Skin epidermis (tissue), 12 donors: ENCODE measurements at regions not wholly inside any gene's neighbourhood (a gene's known extent, or its start where the extent isn't known, plus 50 kb on each side); places are given as distances from the start of the nearest gene placed in this dataset.
A peak's percentile ranks its signal among the peaks of the same experiment; 100 is the strongest.
"Not testable (repeated sequence)": the region's sequence is repeated elsewhere in the genome, so short reads cannot be mapped to it uniquely, and the experiment has no call there.

ENCODE experiments used
- H3K27ac ChIP-seq, 21 experiments: fragments of 200-600 bp; sonication (generic) in 11 of 21; one replicate each; pipeline ENCODE4 v1.5.0; 2020; ENCODE audit warnings: mild to moderate bottlenecking in 3 of 21, inconsistent platforms in 2 of 21, moderate library complexity in 2 of 21
- H3K4me3 ChIP-seq, 7 experiments: fragments of 200-600 bp; sonication (generic) in 2 of 7; one replicate each; pipeline ENCODE4 v1.5.0; 2020; ENCODE audit warnings: inconsistent platforms in 2 of 7, mild to moderate bottlenecking in 2 of 7, moderate library complexity in 1 of 7

- Histone ChIP-seq H3K27ac (no peak overlapping the region), H3K4me3 (no peak overlapping the region)
These were observed 80.8 kb upstream of the METRNL start for GRCh38 chr17:82998637-82999036.

- Histone ChIP-seq H3K4me3 (no peak overlapping the region), H3K27ac (no peak overlapping the region)
These were observed 78.7 kb upstream of the METRNL start for GRCh38 chr17:83000738-83001137.

- H3K27ac ChIP-seq = no peak overlapping the region
- H3K4me3 ChIP-seq = no peak overlapping the region
These were observed 77.1 kb upstream of the METRNL start for GRCh38 chr17:83002118-83002805.

- Histone ChIP-seq H3K27ac (no peak overlapping the region), H3K4me3 (no peak overlapping the region)
These were observed 74.5 kb upstream of the METRNL start for GRCh38 chr17:83004791-83005380.

GRCh38 chr17:83005639-83006038 lies 73.8 kb upstream of the METRNL start:
- H3K27ac ChIP-seq = no peak overlapping the region
- H3K4me3 ChIP-seq = no peak overlapping the region

- no peak overlapping the region for H3K4me3 ChIP-seq
- peak overlapping the region in 1 of 21 experiments; percentile 24 for H3K27ac ChIP-seq
These were observed 72.6 kb upstream of the METRNL start for GRCh38 chr17:83006515-83007455.

GRCh38 chr17:83007504-83008185 lies 71.8 kb upstream of the METRNL start:
- Histone ChIP-seq H3K4me3 (no peak overlapping the region), H3K27ac (no peak overlapping the region)

- Histone ChIP-seq H3K27ac (no peak overlapping the region), H3K4me3 (no peak overlapping the region)
These were observed 71.3 kb upstream of the METRNL start for GRCh38 chr17:83008186-83008510.

GRCh38 chr17:83008526-83008925 lies 70.9 kb upstream of the METRNL start:
- H3K27ac ChIP-seq = no peak overlapping the region

GRCh38 chr17:83009414-83010205 lies 69.8 kb upstream of the METRNL start:
- Histone ChIP-seq H3K27ac (peak overlapping the region in 2 of 21 experiments; percentile 3 to 10), H3K4me3 (no peak overlapping the region)

More at GRCh38 chr17:83008526-83008925, 70.9 kb upstream of the METRNL start:
- no peak overlapping the region for H3K4me3 ChIP-seq

GRCh38 chr17:83010206-83011200 lies 68.9 kb upstream of the METRNL start:
- Histone ChIP-seq H3K4me3 (no peak overlapping the region), H3K27ac (peak overlapping the region in 2 of 21 experiments; percentile 3 to 10)

GRCh38 chr17:83011676-83012075 lies 67.7 kb upstream of the METRNL start:
- not testable (repeated sequence) for H3K4me3 ChIP-seq, H3K27ac ChIP-seq

GRCh38 chr17:83012200-83012785 lies 67.1 kb upstream of the METRNL start:
- Histone ChIP-seq H3K27ac (no peak overlapping the region), H3K4me3 (no peak overlapping the region)

GRCh38 chr17:83012868-83013778 lies 66.3 kb upstream of the METRNL start:
- no peak overlapping the region for H3K27ac ChIP-seq
- no peak overlapping the region for H3K4me3 ChIP-seq

GRCh38 chr17:83013779-83014117 lies 65.7 kb upstream of the METRNL start:
- Histone ChIP-seq H3K27ac (no peak overlapping the region), H3K4me3 (no peak overlapping the region)

GRCh38 chr17:83014297-83014696 lies 65.1 kb upstream of the METRNL start:
- Histone ChIP-seq H3K27ac (no peak overlapping the region), H3K4me3 (no peak overlapping the region)
